ENCODE measurements at regions not wholly inside any gene's neighbourhood (a gene's known extent, or its start where the extent isn't known, plus 50 kb on each side); places are given as distances from the start of the nearest gene placed in this dataset.
A peak's percentile ranks its signal among the peaks of the same experiment; 100 is the strongest.
"Not testable (repeated sequence)": the region's sequence is repeated elsewhere in the genome, so short reads cannot be mapped to it uniquely, and the experiment has no call there.

GRCh38 chr17:26881195-26881594 is 412.7 kb upstream of the WSB1 start:
- not testable (repeated sequence) for DNase-seq (ENCODE audit: low read depth)

GRCh38 chr17:26882097-26882761 is 411.7 kb upstream of the WSB1 start:
- DNase-seq (ENCODE audit: low read depth), result not testable (repeated sequence)

GRCh38 chr17:26883878-26884740 is 409.8 kb upstream of the WSB1 start:
- DNase-seq (ENCODE audit: low read depth), result not testable (repeated sequence)

- not testable (repeated sequence) for DNase-seq (ENCODE audit: low read depth)
Observed at GRCh38 chr17:26884741-26885059, 409.2 kb upstream of the WSB1 start.

- DNase-seq (ENCODE audit: low read depth), result peak; percentile 1
Observed at GRCh38 chr17:26885244-26885970, 408.5 kb upstream of the WSB1 start.
